ENCODE measurements at regions not wholly inside any gene's neighbourhood (a gene's known extent, or its start where the extent isn't known, plus 50 kb on each side); places are given as distances from the start of the nearest gene placed in this dataset.

DNA sequence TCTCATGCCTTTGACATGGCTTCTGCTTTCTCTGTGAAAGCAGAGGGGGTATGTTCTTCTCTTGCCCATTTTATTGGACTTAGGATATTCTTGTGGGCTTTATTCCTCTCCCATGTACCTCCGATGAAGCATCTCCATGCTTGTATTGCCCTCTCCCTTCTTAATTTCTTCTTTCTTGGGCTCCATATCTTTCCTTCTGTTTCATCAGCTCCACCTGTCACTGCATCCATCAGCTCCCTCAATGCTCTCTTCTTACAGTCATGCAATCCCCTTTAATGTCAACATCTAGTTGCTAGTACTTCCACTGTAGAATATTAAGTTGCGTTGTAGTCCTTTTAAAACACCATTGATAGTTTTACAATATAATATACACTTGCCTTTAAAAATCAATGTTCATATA, 257.6 kb downstream of the GPAT3 start:
- Histone ChIP-seq H3K79me2 (ENCODE audit: control insufficient read depth, insufficient read depth, low read length) (no peaks in the 10 kb centered on the region), H3K4me3 (no peak overlapping the region), H3K9ac (ENCODE audit: insufficient read depth in 1 of 2, low read depth in 2 of 2, low read length in 2 of 2) (no peak overlapping the region), H3K36me3 (ENCODE audit: control insufficient read depth, insufficient read depth, low read length) (no peaks in the 10 kb centered on the region), H3K9me1 (ENCODE audit: control insufficient read depth, insufficient read depth, low read length) (no peaks in the 10 kb centered on the region), H3K27ac (ENCODE audit: extremely low read depth, low read depth, low read length) (no peak overlapping the region), H2AFZ (ENCODE audit: low read depth, low read length) (no peak overlapping the region), H3K27me3 (ENCODE audit: control insufficient read depth in 2 of 2, insufficient read depth in 2 of 2, low read length in 2 of 2) (no peaks in the 10 kb centered on the region; a peak in 1 of 5 replicates), H3K4me2 (ENCODE audit: insufficient read depth, low read length) (no peak overlapping the region), H3K4me1 (replicated peaks in 1 of 2; ENCODE audit: control insufficient read depth in 2 of 2, insufficient read depth in 2 of 2, low read length in 2 of 2) (no peaks in the 10 kb centered on the region), H3K9me3 (replicated peaks; ENCODE audit: control insufficient read depth, insufficient read depth, low read depth, low read length) (no peaks in the 10 kb centered on the region), H4K20me1 (replicated peaks; ENCODE audit: control insufficient read depth, insufficient read depth, low read length) (no peaks in the 10 kb centered on the region)
- TF ChIP-seq MEIS2 (IDR thresholded peaks at IDR 0.05; ENCODE audit: partially characterized antibody) (peak; percentile 13), CEBPG (CRISPR knock-in tag; IDR thresholded peaks at IDR 0.05) (no peak), CEBPG (tag; conservative IDR thresholded peaks at IDR 0.05 in 1 of 2, IDR thresholded peaks at IDR 0.05 in 1 of 2) (peak in 1 of 2 experiments; percentile 50; a peak in 1 of 4 replicates), TRIM24 (IDR thresholded peaks at IDR 0.05) (peak; percentile 68 to 74; a peak in 2 of 4 replicates), TCF7 (IDR thresholded peaks at IDR 0.05; ENCODE audit: borderline replicate concordance) (no peak)
- TF ChIP-seq, protein P1, sequence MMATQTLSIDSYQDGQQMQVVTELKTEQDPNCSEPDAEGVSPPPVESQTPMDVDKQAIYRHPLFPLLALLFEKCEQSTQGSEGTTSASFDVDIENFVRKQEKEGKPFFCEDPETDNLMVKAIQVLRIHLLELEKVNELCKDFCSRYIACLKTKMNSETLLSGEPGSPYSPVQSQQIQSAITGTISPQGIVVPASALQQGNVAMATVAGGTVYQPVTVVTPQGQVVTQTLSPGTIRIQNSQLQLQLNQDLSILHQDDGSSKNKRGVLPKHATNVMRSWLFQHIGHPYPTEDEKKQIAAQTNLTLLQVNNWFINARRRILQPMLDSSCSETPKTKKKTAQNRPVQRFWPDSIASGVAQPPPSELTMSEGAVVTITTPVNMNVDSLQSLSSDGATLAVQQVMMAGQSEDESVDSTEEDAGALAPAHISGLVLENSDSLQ (IDR thresholded peaks at IDR 0.05): peak; percentile 73
- no TSS peak for BruUV-seq (replicated peaks)
- FAIRE-seq: no peak
- in situ Hi-C loops (cut with MboI): no loop called here
- DNase-seq (ENCODE audit: extremely low read depth in 1 of 4, low spot score in 3 of 4): no peak
- POLR2A ChIA-PET: no interaction called here
- intact Hi-C loops (cut with micrococcal nuclease): no loop called here
- CTCF ChIA-PET (ENCODE audit: low intra/inter-chr PET ratio): no interaction called here
- no peak for ATAC-seq
- WGBS (ENCODE audit: insufficient coverage, low coverage, missing lambda C conversion rate): 0% methylated on average over 2 of the region's 2 CpGs

DNA sequence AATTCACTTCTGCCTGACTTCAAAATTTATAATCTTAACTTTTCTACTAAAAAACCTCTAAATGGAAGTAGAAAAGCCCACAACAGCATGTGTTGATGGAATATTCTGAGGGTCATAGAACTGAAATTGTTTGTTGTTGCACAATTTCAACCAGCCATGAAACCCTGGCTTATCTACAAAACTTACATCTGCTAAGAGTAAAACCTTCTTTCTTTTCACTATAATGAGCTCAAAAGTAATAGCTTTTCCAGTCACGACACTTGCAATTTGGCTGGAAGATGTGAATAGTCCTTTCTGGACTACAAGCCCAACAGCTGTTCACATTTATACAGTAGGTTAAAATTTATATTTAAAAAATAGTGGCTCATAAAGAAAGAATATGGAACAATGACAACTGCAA, 250.0 kb downstream of the GPAT3 start:
- DNase-seq (ENCODE audit: extremely low read depth in 1 of 4, low spot score in 3 of 4) (no peak), ATAC-seq (no peak), FAIRE-seq (no peak)
- ChIA-PET CTCF (ENCODE audit: low intra/inter-chr PET ratio) (no interaction called here), POLR2A (no interaction called here)
- Histone ChIP-seq H3K4me1 (replicated peaks in 1 of 2; ENCODE audit: control insufficient read depth in 2 of 2, insufficient read depth in 2 of 2, low read length in 2 of 2) (no peaks in the 10 kb centered on the region; a peak in 1 of 5 replicates), H4K20me1 (replicated peaks; ENCODE audit: control insufficient read depth, insufficient read depth, low read length) (no peaks in the 10 kb centered on the region), H3K27me3 (ENCODE audit: control insufficient read depth in 2 of 2, insufficient read depth in 2 of 2, low read length in 2 of 2) (no peaks in the 10 kb centered on the region), H3K4me2 (ENCODE audit: insufficient read depth, low read length) (no peak overlapping the region), H3K9me1 (ENCODE audit: control insufficient read depth, insufficient read depth, low read length) (no peaks in the 10 kb centered on the region), H3K9me3 (replicated peaks; ENCODE audit: control insufficient read depth, insufficient read depth, low read depth, low read length) (no peaks in the 10 kb centered on the region), H3K9ac (ENCODE audit: insufficient read depth in 1 of 2, low read depth in 2 of 2, low read length in 2 of 2) (no peak overlapping the region), H2AFZ (ENCODE audit: low read depth, low read length) (no peak overlapping the region), H3K79me2 (ENCODE audit: control insufficient read depth, insufficient read depth, low read length) (no peaks in the 10 kb centered on the region), H3K36me3 (ENCODE audit: control insufficient read depth, insufficient read depth, low read length) (no peaks in the 10 kb centered on the region), H3K27ac (ENCODE audit: extremely low read depth, low read depth, low read length) (no peak overlapping the region), H3K4me3 (no peak overlapping the region)
- no TSS peak for BruUV-seq (replicated peaks)
- WGBS (ENCODE audit: insufficient coverage, low coverage, missing lambda C conversion rate): 5% methylated on average over 1 of the region's 1 CpG
- intact Hi-C loops (cut with micrococcal nuclease): no loop called here
- in situ Hi-C loops (cut with MboI): no loop called here
- TF ChIP-seq LEF1 (IDR thresholded peaks at IDR 0.05): no peak
- no peak for TF ChIP-seq JUND (IDR thresholded peaks at IDR 0.05; ENCODE audit: borderline replicate concordance, low read depth, low read length)
- no peak for TF ChIP-seq JUND (tag; IDR thresholded peaks at IDR 0.05; ENCODE audit: borderline replicate concordance, low read depth, low read length)
- no peak for TF ChIP-seq DIDO1 (tag; IDR thresholded peaks at IDR 0.05; ENCODE audit: low read depth)
- TF ChIP-seq SRSF9 (IDR thresholded peaks at IDR 0.05; ENCODE audit: borderline replicate concordance, low read depth, low read length): no peak
- no peak for TF ChIP-seq SUPT5H (IDR thresholded peaks at IDR 0.05)
- no peak for TF ChIP-seq CBFA2T3 (IDR thresholded peaks at IDR 0.05)
- no peak for TF ChIP-seq MAFF (IDR thresholded peaks at IDR 0.05; ENCODE audit: low read length)

All from K562 (cell line).